HCT116 (cell line): ENCODE measurements at regions not wholly inside any gene's neighbourhood (a gene's known extent, or its start where the extent isn't known, plus 50 kb on each side); places are given as distances from the start of the nearest gene placed in this dataset.

Experiments
- CEBPB ChIP-seq: IDR thresholded peaks from 2 replicates; pipeline ENCODE4 v1.6.1; 2012; ENCODE audit warnings: low read depth
- CTCF ChIP-seq, 3 experiments: fragments of 200-600 bp in 1 of 3; sonication (generic) in 1 of 3; IDR thresholded peaks in 2 of 3; conservative IDR thresholded peaks in 1 of 3; 2 replicates each; pipeline ENCODE4 v1.5.1; 2012 to 2017; ENCODE audit warnings: low read depth in 2 of 3, low read length in 2 of 3, antibody characterized with exemption in 1 of 3, borderline replicate concordance in 1 of 3, control low read depth in 1 of 3, mild to moderate bottlenecking in 1 of 3, mixed read lengths in 1 of 3, mixed run types in 1 of 3, moderate library complexity in 1 of 3; ENCODE audit not compliant: insufficient read depth in 1 of 3
- EGR1 ChIP-seq: IDR thresholded peaks from 2 replicates; pipeline ENCODE4 v1.6.1; 2012; ENCODE audit warnings: low read depth
- EZH2 ChIP-seq: fragments of 200-600 bp; sonication (generic); IDR thresholded peaks from 2 replicates; pipeline ENCODE4 v1.6.1; 2017; ENCODE audit warnings: antibody characterized with exemption, mixed run types
- EZH2phosphoT487 ChIP-seq: fragments of 200-600 bp; IDR thresholded peaks from 2 replicates; pipeline ENCODE4 v1.6.1; 2018; ENCODE audit warnings: antibody characterized with exemption, borderline replicate concordance
- FOSL1 ChIP-seq: IDR thresholded peaks from 2 replicates; pipeline ENCODE4 v1.6.1; 2012; ENCODE audit warnings: low read depth
- POLR2A ChIP-seq: IDR thresholded peaks from 2 replicates; pipeline ENCODE4 v1.7.0; 2011; ENCODE audit warnings: borderline replicate concordance; ENCODE audit not compliant: insufficient read depth, insufficient read length; ENCODE audit errors: extremely low read depth
- REST ChIP-seq: IDR thresholded peaks from 2 replicates; pipeline ENCODE4 v1.6.1; 2012; ENCODE audit warnings: low read depth
- SIN3A ChIP-seq: IDR thresholded peaks from 2 replicates; pipeline ENCODE4 v1.6.1; 2012; ENCODE audit warnings: low read depth
- SRF ChIP-seq: IDR thresholded peaks from 2 replicates; pipeline ENCODE4 v1.6.1; 2012; ENCODE audit warnings: low read depth
- ZNF274 ChIP-seq: fragments of 200-500 bp; sonication (Bioruptor generic); IDR thresholded peaks from 2 replicates; pipeline ENCODE4 v1.6.1; 2014; ENCODE audit warnings: mild to moderate bottlenecking, low read depth, low read length, inconsistent platforms

- TF ChIP-seq POLR2A (no peak), ZNF274 (no peak), CTCF (IDR thresholded peaks at IDR 0.05 in 2 of 3, conservative IDR thresholded peaks at IDR 0.05 in 1 of 3; ENCODE audit: borderline replicate concordance in 1 of 3, insufficient read depth in 1 of 3, low read depth in 2 of 3, low read length in 2 of 3) (no peak), REST (no peak), EZH2phosphoT487 (no peak), EZH2 (no peak), FOSL1 (no peak), EGR1 (no peak), CEBPB (no peak), SIN3A (no peak), SRF (no peak)
Measured at GRCh38 chr7:136102881-136103280, 125.7 kb upstream of the MTPN start.
